Liver (tissue), 8 donors: ENCODE measurements at regions not wholly inside any gene's neighbourhood (a gene's known extent, or its start where the extent isn't known, plus 50 kb on each side); places are given as distances from the start of the nearest gene placed in this dataset.

Source experiments
- DNase-seq: peaks from one replicate; pipeline ENCODE4 v3.0.0-alpha.2; 2017; ENCODE audit warnings: low spot score
- H3K27ac ChIP-seq, 2 donors: one replicate each; pipeline ENCODE4 v1.7.0; 2013; ENCODE audit warnings: inconsistent platforms in 2 of 2, low read length in 2 of 2, control low read depth in 1 of 2, low read depth in 1 of 2, mild to moderate bottlenecking in 1 of 2
- H3K27me3 ChIP-seq, 4 donors: one replicate each; pipeline versions ENCODE4 v1.6.1 to v1.7.0; 2013; ENCODE audit warnings: low read length in 3 of 4, inconsistent platforms in 1 of 4, mild to moderate bottlenecking in 1 of 4, moderate library complexity in 1 of 4; ENCODE audit not compliant: control insufficient read depth in 4 of 4, insufficient read depth in 4 of 4
- H3K36me3 ChIP-seq, 4 donors: one replicate each; pipeline versions ENCODE4 v1.6.1 to v1.7.0; 2013; ENCODE audit warnings: low read length in 3 of 4, mild to moderate bottlenecking in 3 of 4, low read depth in 1 of 4, moderate library complexity in 1 of 4; ENCODE audit not compliant: control insufficient read depth in 4 of 4, insufficient read depth in 3 of 4
- H3K4me1 ChIP-seq, 4 donors: one replicate each; pipeline versions ENCODE4 v1.6.1 to v1.7.0; 2013; ENCODE audit warnings: low read length in 3 of 4, mild to moderate bottlenecking in 3 of 4, moderate library complexity in 1 of 4; ENCODE audit not compliant: control insufficient read depth in 4 of 4, insufficient read depth in 4 of 4
- H3K4me3 ChIP-seq, 3 donors: one replicate each; pipeline versions ENCODE4 v1.6.1 to v1.7.0; 2013; ENCODE audit warnings: low read length in 3 of 3, control low read depth in 1 of 3, low read depth in 1 of 3, mild to moderate bottlenecking in 1 of 3
- H3K9ac ChIP-seq, 2 donors: one replicate each; pipeline ENCODE4 v1.7.0; 2013; ENCODE audit warnings: low read length in 2 of 2, mild to moderate bottlenecking in 2 of 2, moderate library complexity in 2 of 2, control low read depth in 1 of 2, low read depth in 1 of 2
- H3K9me3 ChIP-seq, 4 donors: one replicate each; pipeline versions ENCODE4 v1.6.1 to v1.7.0; 2013; ENCODE audit warnings: low read length in 3 of 4; ENCODE audit not compliant: control insufficient read depth in 4 of 4
- ATF3 ChIP-seq: IDR thresholded peaks from 2 replicates; pipeline ENCODE4 v1.6.1; 2016; ENCODE audit warnings: antibody characterized with exemption
- CTCF ChIP-seq: fragments of 150-350 bp; IDR thresholded peaks from 2 replicates; pipeline ENCODE4 v1.5.1; 2017; ENCODE audit warnings: improper control_type of control experiment, low read depth, low read length; ENCODE audit not compliant: missing input control
- FOXA1 ChIP-seq: IDR thresholded peaks from 2 replicates; pipeline ENCODE4 v1.6.1; 2016; ENCODE audit warnings: antibody characterized with exemption
- FOXA2 ChIP-seq: IDR thresholded peaks from 2 replicates; pipeline ENCODE4 v1.6.1; 2016; ENCODE audit warnings: antibody characterized with exemption
- GABPA ChIP-seq, 2 donors: IDR thresholded peaks in 1 of 2; conservative IDR thresholded peaks in 1 of 2; 2 replicates each; pipeline ENCODE4 v1.6.1; 2016; ENCODE audit warnings: antibody characterized with exemption in 2 of 2, mild to moderate bottlenecking in 1 of 2, moderate library complexity in 1 of 2
- HNF4A ChIP-seq, 2 donors: conservative IDR thresholded peaks; 2 replicates each; pipeline ENCODE4 v1.6.1; 2016; ENCODE audit warnings: antibody characterized with exemption in 2 of 2, mild to moderate bottlenecking in 2 of 2
- HNF4G ChIP-seq: IDR thresholded peaks from 2 replicates; pipeline ENCODE4 v1.6.1; 2016; ENCODE audit warnings: antibody characterized with exemption
- NR2F2 ChIP-seq: IDR thresholded peaks from 2 replicates; pipeline ENCODE4 v1.6.1; 2016; ENCODE audit warnings: antibody characterized with exemption
- RAD21 ChIP-seq, 2 donors: IDR thresholded peaks; 2 replicates each; pipeline ENCODE4 v1.6.1; 2016; ENCODE audit warnings: antibody characterized with exemption in 2 of 2, mild to moderate bottlenecking in 2 of 2
- REST ChIP-seq: IDR thresholded peaks from 2 replicates; pipeline ENCODE4 v1.6.1; 2016; ENCODE audit warnings: antibody characterized with exemption, mild to moderate bottlenecking
- RXRA ChIP-seq, 2 donors: IDR thresholded peaks; 2 replicates each; pipeline ENCODE4 v1.6.1; 2017 to 2018; ENCODE audit warnings: antibody characterized with exemption in 2 of 2, mild to moderate bottlenecking in 1 of 2
- SP1 ChIP-seq: IDR thresholded peaks from 2 replicates; pipeline ENCODE4 v1.6.1; 2018; ENCODE audit warnings: antibody characterized with exemption, mild to moderate bottlenecking
- TAF1 ChIP-seq: conservative IDR thresholded peaks from 2 replicates; pipeline ENCODE4 v1.6.1; 2016; ENCODE audit warnings: antibody characterized with exemption, mild to moderate bottlenecking
- YY1 ChIP-seq: IDR thresholded peaks from 2 replicates; pipeline ENCODE4 v1.6.1; 2016; ENCODE audit warnings: antibody characterized with exemption, mild to moderate bottlenecking
- ZBTB33 ChIP-seq: IDR thresholded peaks from 2 replicates; pipeline ENCODE4 v1.6.1; 2016; ENCODE audit warnings: antibody characterized with exemption
- WGBS: extraction: QIAGEN DNeasy Blood & Tissue Kit; methylation state at CpG from one replicate; pipeline ENCODE4 v1.1.7; 2013; 5-methylcytosine and 5-hydroxymethylcytosine counted together
- donor health status: healthy.
- donor health status: healthy.
- donor health status: healthy.
- donor health status: healthy.
- donor health status: healthy.

GRCh38 chr9:22722492-22722891 lies 275.9 kb downstream of the DMRTA1 start:
- 90% methylated on average over 2 of the region's 2 CpGs for WGBS
- Histone ChIP-seq H3K4me1 (no peaks in the 10 kb centered on the region), H3K27me3 (no peaks in the 10 kb centered on the region), H3K27ac (no peak overlapping the region), H3K4me3 (no peak overlapping the region), H3K36me3 (peaks cover 0 to 3% (median 0%) of the 10 kb centered on the region in 4 donors), H3K9ac (no peak overlapping the region), H3K9me3 (no peaks in the 10 kb centered on the region)
- DNase-seq: no peak
- TF ChIP-seq RXRA (IDR thresholded peaks at IDR 0.05) (no peak), GABPA (IDR thresholded peaks at IDR 0.05 in 1 of 2, conservative IDR thresholded peaks at IDR 0.05 in 1 of 2) (no peak), ZBTB33 (no peak), TAF1 (no peak), ATF3 (no peak)

- no peak for TF ChIP-seq HNF4A (conservative IDR thresholded peaks at IDR 0.05)
- TF ChIP-seq FOXA2: no peak
- no peak for TF ChIP-seq FOXA1
- no peak for TF ChIP-seq RAD21 (IDR thresholded peaks at IDR 0.05)
- TF ChIP-seq REST: no peak
- no peak for TF ChIP-seq SP1
- no peak for TF ChIP-seq ZBTB33
- no peak for TF ChIP-seq ATF3
- no peak for TF ChIP-seq YY1
- TF ChIP-seq NR2F2: no peak
- TF ChIP-seq TAF1: no peak
- no peak for TF ChIP-seq HNF4G
- TF ChIP-seq CTCF: no peak
- no peak for TF ChIP-seq RXRA (IDR thresholded peaks at IDR 0.05)
- no peaks in the 10 kb centered on the region for H3K9me3 ChIP-seq
- DNase-seq: no peak
- H3K4me1 ChIP-seq: no peaks in the 10 kb centered on the region
- no peaks in the 10 kb centered on the region for H3K36me3 ChIP-seq
- no peaks in the 10 kb centered on the region for H3K27me3 ChIP-seq
- H3K27ac ChIP-seq: no peak overlapping the region
- H3K9ac ChIP-seq: no peak overlapping the region
- H3K4me3 ChIP-seq: no peak overlapping the region
- 93% methylated on average over 3 of the region's 3 CpGs for WGBS
Measured at GRCh38 chr9:22731786-22732185, 285.2 kb downstream of the DMRTA1 start.
